GM12873 (cell line): ENCODE measurements at regions not wholly inside any gene's neighbourhood (a gene's known extent, or its start where the extent isn't known, plus 50 kb on each side); places are given as distances from the start of the nearest gene placed in this dataset.

Source experiments
- TF ChIP-seq, protein P1 (sequence below): IDR thresholded peaks from 2 replicates; pipeline ENCODE4 v1.5.1; 2012; ENCODE audit warnings: low read depth, mild to moderate bottlenecking, moderate library complexity, low read length, control low read depth; ENCODE audit not compliant: insufficient read depth; ENCODE audit errors: missing control alignments

DNA sequence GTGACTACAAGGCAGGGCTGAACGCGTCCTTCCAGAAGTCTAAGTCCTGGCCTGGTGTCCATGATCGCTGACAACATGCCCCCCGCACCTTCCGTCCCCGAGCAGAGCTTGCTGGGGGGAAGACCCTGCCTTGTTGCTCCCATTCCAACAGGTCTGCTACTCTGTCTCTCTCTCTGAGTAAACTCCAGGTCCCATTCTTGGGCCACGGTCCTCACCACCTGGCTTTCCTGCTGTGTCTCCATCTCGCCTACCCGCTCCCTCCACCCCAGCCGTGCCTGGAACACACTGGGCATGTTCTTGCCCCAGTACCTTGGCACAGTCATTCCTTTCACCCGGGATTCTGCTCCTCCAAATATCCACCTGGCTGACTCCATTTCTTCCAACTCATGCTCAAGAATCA, 162.3 kb downstream of the BMP7 start:
- TF ChIP-seq, protein P1, sequence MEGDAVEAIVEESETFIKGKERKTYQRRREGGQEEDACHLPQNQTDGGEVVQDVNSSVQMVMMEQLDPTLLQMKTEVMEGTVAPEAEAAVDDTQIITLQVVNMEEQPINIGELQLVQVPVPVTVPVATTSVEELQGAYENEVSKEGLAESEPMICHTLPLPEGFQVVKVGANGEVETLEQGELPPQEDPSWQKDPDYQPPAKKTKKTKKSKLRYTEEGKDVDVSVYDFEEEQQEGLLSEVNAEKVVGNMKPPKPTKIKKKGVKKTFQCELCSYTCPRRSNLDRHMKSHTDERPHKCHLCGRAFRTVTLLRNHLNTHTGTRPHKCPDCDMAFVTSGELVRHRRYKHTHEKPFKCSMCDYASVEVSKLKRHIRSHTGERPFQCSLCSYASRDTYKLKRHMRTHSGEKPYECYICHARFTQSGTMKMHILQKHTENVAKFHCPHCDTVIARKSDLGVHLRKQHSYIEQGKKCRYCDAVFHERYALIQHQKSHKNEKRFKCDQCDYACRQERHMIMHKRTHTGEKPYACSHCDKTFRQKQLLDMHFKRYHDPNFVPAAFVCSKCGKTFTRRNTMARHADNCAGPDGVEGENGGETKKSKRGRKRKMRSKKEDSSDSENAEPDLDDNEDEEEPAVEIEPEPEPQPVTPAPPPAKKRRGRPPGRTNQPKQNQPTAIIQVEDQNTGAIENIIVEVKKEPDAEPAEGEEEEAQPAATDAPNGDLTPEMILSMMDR: no peak

DNA sequence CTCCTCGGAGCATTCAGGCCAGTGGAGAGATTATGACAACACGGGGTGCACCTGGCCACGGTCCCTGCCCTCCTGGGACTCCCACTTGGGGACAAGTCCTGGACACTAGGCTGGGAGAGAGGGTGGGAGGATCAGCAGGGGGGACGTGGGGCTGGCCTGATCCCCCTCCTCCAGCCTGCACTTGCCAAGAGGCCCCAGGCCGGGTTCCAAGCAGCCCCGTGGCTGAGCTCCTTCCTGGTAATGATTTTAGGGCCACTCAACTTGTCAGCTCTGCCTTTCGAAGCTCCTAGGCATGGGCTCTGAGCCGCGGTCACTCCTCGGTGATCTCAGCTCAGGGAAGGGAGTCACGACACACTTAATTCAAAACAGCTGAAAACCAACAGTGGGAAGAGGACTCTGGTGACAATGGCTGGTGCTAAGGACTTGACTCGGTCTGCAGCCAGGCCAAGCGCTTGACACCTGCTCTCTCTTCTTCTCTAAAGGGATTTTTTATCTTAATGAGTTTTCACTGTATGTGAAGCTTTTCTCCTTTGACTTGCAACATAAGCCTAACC, 161.7 kb downstream of the BMP7 start:
- TF ChIP-seq, protein P1: no peak

DNA sequence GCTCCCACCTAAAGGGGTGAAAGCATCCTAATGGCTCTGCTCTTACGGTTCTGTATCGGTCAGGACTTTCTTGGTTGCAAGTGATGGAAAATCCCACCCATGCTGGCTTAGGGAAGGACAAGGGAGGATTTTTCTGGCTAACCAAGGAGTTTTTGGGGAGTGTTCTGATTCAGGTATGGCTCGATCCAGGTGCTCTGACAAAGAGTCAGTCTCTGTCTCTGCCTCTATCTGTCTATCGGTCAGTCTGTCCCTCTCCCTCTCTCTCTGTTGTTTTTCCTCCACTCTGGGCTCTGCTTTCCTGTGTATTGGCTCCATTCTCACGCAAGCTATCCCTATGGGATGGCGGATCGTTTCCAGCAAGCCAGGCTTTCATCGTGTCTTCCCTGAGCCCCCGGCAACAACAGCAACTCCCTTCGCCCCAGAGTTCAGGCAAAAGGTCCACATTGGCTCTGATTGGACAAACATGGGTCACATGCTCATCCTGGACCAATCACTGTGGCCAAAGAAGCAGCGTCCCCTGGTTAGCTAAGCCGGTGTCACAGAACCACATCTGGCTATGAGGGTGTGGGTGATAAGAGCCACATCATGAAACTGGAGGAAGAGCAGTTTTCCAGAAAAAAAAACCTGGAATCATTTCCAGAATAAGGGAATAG, 160.3 kb downstream of the BMP7 start:
- TF ChIP-seq, protein P1: no peak

DNA sequence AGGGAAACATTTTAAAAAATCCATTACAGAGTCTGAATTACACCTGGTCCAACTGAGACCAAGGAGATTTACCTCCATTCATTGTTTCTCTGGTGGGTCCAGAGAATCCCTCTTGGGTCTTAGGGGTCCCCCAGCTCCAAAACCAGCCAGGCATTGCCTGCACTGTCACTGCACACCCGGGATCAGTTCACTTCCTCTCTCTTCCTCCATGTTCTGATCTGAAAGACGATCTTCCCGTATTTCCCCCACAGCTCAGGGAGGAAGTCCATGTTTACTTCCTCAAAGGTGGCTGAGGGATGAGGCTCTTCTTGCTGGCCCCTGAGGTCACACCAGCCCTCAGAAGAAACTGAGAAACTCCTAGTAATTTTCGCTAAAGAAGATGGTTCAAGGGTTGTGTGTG, 159.7 kb downstream of the BMP7 start:
- TF ChIP-seq, protein P1: no peak

DNA sequence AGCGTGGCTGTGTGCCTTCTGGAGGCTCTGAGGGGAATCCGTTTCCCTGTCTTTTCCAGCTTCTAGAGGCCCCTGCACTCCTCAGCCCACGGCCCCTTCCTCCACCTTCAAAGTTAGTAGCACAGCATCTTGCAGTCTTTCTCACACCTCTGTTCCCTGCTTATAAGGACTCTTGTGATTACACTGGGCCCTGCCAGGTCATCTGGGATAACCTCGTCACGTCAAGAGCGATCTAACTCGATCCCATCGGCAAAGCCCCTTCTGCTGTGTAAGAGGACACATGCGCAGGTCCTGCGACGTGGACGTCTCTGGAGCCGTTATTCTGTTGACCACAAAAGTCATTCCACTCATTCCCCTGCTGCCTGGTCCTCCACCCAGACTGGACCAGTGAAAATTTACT, 159.2 kb downstream of the BMP7 start:
- TF ChIP-seq, protein P1: no peak

DNA sequence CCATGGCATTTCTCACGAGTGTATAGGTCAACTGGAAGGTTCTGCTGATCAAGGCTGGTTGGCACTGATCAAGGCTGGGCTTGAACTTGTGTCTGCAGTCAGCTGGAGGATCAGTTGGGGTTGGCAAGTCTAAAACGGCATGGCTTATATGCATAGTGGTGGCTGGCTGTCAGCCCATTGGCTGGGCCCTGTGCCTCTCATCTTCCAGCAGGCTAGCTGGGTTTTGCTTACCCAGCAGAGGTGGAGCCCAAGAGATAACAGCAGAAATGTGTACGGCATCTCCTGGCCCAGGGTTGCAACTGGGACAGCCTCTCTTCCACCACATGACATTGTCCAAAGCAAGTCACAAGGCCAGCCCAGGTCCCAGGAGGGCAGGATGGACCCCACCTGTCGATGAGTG, 158.2 kb downstream of the BMP7 start:
- TF ChIP-seq, protein P1: no peak

DNA sequence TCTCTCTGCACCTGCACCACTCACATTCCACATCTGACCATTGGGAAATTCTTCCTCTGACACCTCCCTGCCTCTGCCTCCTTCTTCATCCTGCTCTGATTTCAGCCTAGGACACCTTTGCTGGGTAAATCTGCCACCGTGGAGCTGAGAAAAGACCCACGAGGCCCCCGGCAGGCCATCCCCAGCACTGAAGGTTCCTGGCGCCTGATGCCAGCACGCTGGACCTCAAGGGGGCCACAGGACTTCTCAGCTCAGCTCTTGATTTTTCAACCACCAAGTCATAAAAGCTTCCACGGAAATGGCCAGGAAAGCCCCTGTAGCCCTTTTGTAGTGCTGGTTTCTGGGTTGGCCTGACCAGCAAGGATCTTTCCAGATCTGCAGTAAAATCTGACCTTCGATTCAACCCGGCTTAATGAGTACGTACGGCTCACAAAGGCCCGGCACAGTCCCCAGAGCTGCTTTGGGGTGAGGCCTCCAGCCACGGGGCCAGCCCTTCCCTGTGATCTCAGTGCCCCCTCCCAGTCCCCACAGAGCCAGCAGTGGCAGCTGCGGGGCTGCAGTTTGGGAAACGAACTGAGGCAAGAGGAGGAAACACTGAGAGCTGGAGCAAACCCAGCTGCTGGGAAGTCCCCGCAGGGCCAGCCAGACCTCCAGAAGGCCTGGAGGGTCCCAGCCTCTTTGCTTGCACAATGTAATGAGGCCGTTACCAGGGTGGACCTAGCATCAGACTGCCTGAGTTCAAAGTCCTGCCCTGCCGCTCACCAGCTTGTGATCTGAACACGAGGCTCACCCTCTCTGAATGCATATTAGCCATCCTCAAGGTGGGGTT, 157.5 kb downstream of the BMP7 start:
- TF ChIP-seq, protein P1: no peak
